ENCODE measurements at regions not wholly inside any gene's neighbourhood (a gene's known extent, or its start where the extent isn't known, plus 50 kb on each side); places are given as distances from the start of the nearest gene placed in this dataset.

GRCh38 chrX:14357314-14357713 lies 172.0 kb upstream of the GLRA2 start (continued):
- TF ChIP-seq TSHZ1 (tag by site-specific recombination; IDR thresholded peaks at IDR 0.05; ENCODE audit: borderline replicate concordance), result no peak
- no peak for TF ChIP-seq OVOL3 (tag by site-specific recombination; IDR thresholded peaks at IDR 0.05)
- no peak for TF ChIP-seq PRDM4 (tag by site-specific recombination; IDR thresholded peaks at IDR 0.05)
- TF ChIP-seq ZBTB20 (tag by site-specific recombination; IDR thresholded peaks at IDR 0.05), result no peak

GRCh38 chrX:14356401-14356800 lies 172.9 kb upstream of the GLRA2 start:
- H3K4me3 ChIP-seq (ENCODE audit: low read depth, low read length), result no peak overlapping the region
- H3K36me3 ChIP-seq (ENCODE audit: control insufficient read depth in 2 of 2, insufficient read depth in 1 of 2, low read length in 2 of 2), result no peaks in the 10 kb centered on the region
- H3K9me3 ChIP-seq (ENCODE audit: control insufficient read depth, insufficient read depth, low read depth, low read length), result no peaks in the 10 kb centered on the region
- H3K27ac ChIP-seq (ENCODE audit: extremely low read depth, low read depth, low read length), result no peak overlapping the region
- CTCF ChIA-PET, result no interaction called here
- POLR2A ChIA-PET, result no interaction called here
- TF ChIP-seq YY2 (tag by site-specific recombination; IDR thresholded peaks at IDR 0.05), result no peak
- no peak for TF ChIP-seq ZNF704 (tag by site-specific recombination; IDR thresholded peaks at IDR 0.05)
- TF ChIP-seq ZNF121 (tag by site-specific recombination; IDR thresholded peaks at IDR 0.05), result no peak
- TF ChIP-seq ZNF335 (tag by site-specific recombination; conservative IDR thresholded peaks at IDR 0.05), result no peak
- no peak for TF ChIP-seq SCRT1 (tag by site-specific recombination; IDR thresholded peaks at IDR 0.05; ENCODE audit: borderline replicate concordance)
- no peak for TF ChIP-seq KLF9 (tag by site-specific recombination; IDR thresholded peaks at IDR 0.05; ENCODE audit: low read depth)
- no peaks in the 10 kb centered on the region for H3K4me1 ChIP-seq (ENCODE audit: control insufficient read depth, insufficient read depth, low read length)

- CTCF ChIA-PET, result interaction anchor here (0.5 kb wide), 1 partner anchor 262 kb away, joined by 3 read pairs; no protein-coding TSS in a partner anchor
- H3K9me3 ChIP-seq (ENCODE audit: control insufficient read depth, insufficient read depth, low read depth, low read length), result no peaks in the 10 kb centered on the region
- TF ChIP-seq ZNF24 (tag by site-specific recombination; IDR thresholded peaks at IDR 0.05), result no peak
- no peak for TF ChIP-seq ZNF138 (tag by site-specific recombination; IDR thresholded peaks at IDR 0.05; ENCODE audit: borderline replicate concordance)
- no peak for TF ChIP-seq ZNF184 (tag by site-specific recombination; IDR thresholded peaks at IDR 0.05)
- no peak for TF ChIP-seq ZNF239 (tag by site-specific recombination; IDR thresholded peaks at IDR 0.05)
- TF ChIP-seq SP3 (tag by site-specific recombination; IDR thresholded peaks at IDR 0.05), result no peak
- TF ChIP-seq MYNN (tag by site-specific recombination; IDR thresholded peaks at IDR 0.05; ENCODE audit: borderline replicate concordance), result no peak
- TF ChIP-seq ZNF623 (tag by site-specific recombination; IDR thresholded peaks at IDR 0.05), result no peak
- no peak for TF ChIP-seq ZNF354C (tag by site-specific recombination; IDR thresholded peaks at IDR 0.05; ENCODE audit: borderline replicate concordance, low read depth)
- no peak for TF ChIP-seq KLF1 (tag by site-specific recombination; IDR thresholded peaks at IDR 0.05)
- TF ChIP-seq ZNF529 (tag by site-specific recombination; IDR thresholded peaks at IDR 0.05; ENCODE audit: insufficient replicate concordance), result no peak
- TF ChIP-seq ZBTB20 (tag by site-specific recombination; IDR thresholded peaks at IDR 0.05), result no peak
- TF ChIP-seq ZNF350 (tag by site-specific recombination; IDR thresholded peaks at IDR 0.05), result no peak
- TF ChIP-seq ZNF280D (tag by site-specific recombination; IDR thresholded peaks at IDR 0.05), result no peak
These were observed 173.8 kb upstream of the GLRA2 start for GRCh38 chrX:14355556-14355955.

More at GRCh38 chrX:14355556-14355955, 173.8 kb upstream of the GLRA2 start:
- Histone ChIP-seq H3K36me3 (ENCODE audit: control insufficient read depth in 2 of 2, insufficient read depth in 1 of 2, low read length in 2 of 2) (0 out of 3 replicates have a peak, but pooled peaks cover 0 to 2% of the 10 kb centered on the region in 2 experiments), H3K4me1 (ENCODE audit: control insufficient read depth, insufficient read depth, low read length) (no peaks in the 10 kb centered on the region), H3K27ac (ENCODE audit: extremely low read depth, low read depth, low read length) (no peak overlapping the region), H3K4me3 (ENCODE audit: low read depth, low read length) (no peak overlapping the region)
- POLR2A ChIA-PET, result no interaction called here

Measured in HEK293 (cell line).